HCT116 (cell line): ENCODE measurements at regions not wholly inside any gene's neighbourhood (a gene's known extent, or its start where the extent isn't known, plus 50 kb on each side); places are given as distances from the start of the nearest gene placed in this dataset.

Experiments used
- ATAC-seq: fragments of 200-7000 bp; cut with Tn5 transposase; 2 replicates; pipeline ENCODE4 v1.9.1; 2020; ENCODE audit warnings: mild to moderate bottlenecking, moderate library complexity
- BruUV-seq: library from RNA; stranded (reverse); fragments of 400-500 nt; replicated peaks from 2 replicates; lab custom pipeline; 2021; lab: Mats Ljungman, UMichigan
- CTCF ChIA-PET: fragments of 300-600 bp; sonication (Branson Sonifier 250); formaldehyde crosslinking; loops from one replicate; lab custom pipeline; 2021; ENCODE audit warnings: antibody characterized with exemption; lab: Charles Lee
- POLR2A ChIA-PET: fragments of 300-600, 350-600 bp; sonication (Branson Sonifier 250); formaldehyde crosslinking; loops from one replicate; lab custom pipeline; 2021; ENCODE audit warnings: antibody characterized with exemption; lab: Charles Lee
- RAD21 ChIA-PET, 2 experiments: fragments of 300-600 bp; sonication (Branson Sonifier 250); formaldehyde crosslinking; loops; one replicate each; lab custom pipeline; 2023; ENCODE audit warnings: low total read pairs in 2 of 2; ENCODE audit not compliant: uncharacterized antibody in 2 of 2, unreplicated experiment in 2 of 2, low non-redundant PET in 1 of 2; lab: Charles Lee
- DNase-seq: peaks from one replicate; pipeline ENCODE4 v3.0.0-alpha.2; 2010; ENCODE audit warnings: low read depth, low spot score
- H2AFZ ChIP-seq: fragments of 200-600 bp; shearing (Covaris generic), sonication (generic); 2 replicates; pipeline ENCODE4 v1.6.1; 2017; ENCODE audit warnings: low read depth, mixed run types, mixed read lengths, antibody characterized with exemption, low read length; ENCODE audit not compliant: poor library complexity, severe bottlenecking
- H3K27ac ChIP-seq: 2 replicates; pipeline ENCODE4 v1.5.1; 2012; ENCODE audit warnings: low read depth, low read length
- H3K27me3 ChIP-seq: fragments of 200-600 bp; sonication (generic); 2 replicates; pipeline ENCODE4 v1.6.1; 2016; ENCODE audit warnings: mixed run types, low read length, mixed read lengths; ENCODE audit not compliant: insufficient read depth
- H3K36me3 ChIP-seq, 2 experiments: fragments of 200-500 bp in 1 of 2; fragments of 200-600 bp in 1 of 2; sonication (Bioruptor generic) in 1 of 2; sonication (generic) in 1 of 2; 2 replicates each; pipeline versions ENCODE4 v1.5.1 to v1.6.1; 2014 to 2016; ENCODE audit warnings: low read length in 2 of 2, inconsistent platforms in 1 of 2, mixed read lengths in 1 of 2, mixed run types in 1 of 2; ENCODE audit not compliant: insufficient read depth in 2 of 2, control insufficient read depth in 1 of 2
- H3K4me1 ChIP-seq, 2 experiments: fragments of 200-600 bp in 1 of 2; sonication (generic) in 1 of 2; 2 replicates each; pipeline versions ENCODE4 v1.5.1 to v1.6.1; 2012 to 2017; ENCODE audit warnings: low read length in 2 of 2, inconsistent platforms in 1 of 2, mild to moderate bottlenecking in 1 of 2, mixed read lengths in 1 of 2, mixed run types in 1 of 2, moderate library complexity in 1 of 2; ENCODE audit not compliant: insufficient read depth in 2 of 2, control insufficient read depth in 1 of 2
- H3K4me2 ChIP-seq: fragments of 200-600 bp; sonication (generic); 2 replicates; pipeline ENCODE4 v1.6.1; 2017; ENCODE audit warnings: mixed run types, low read length, mixed read lengths
- H3K4me3 ChIP-seq, 2 experiments: fragments of 200-600 bp in 1 of 2; sonication (generic) in 1 of 2; replicated peaks in 1 of 2; 2 replicates each; pipeline ENCODE4 v1.5.1; 2011 to 2016; ENCODE audit warnings: low read length in 2 of 2, control low read depth in 1 of 2, low read depth in 1 of 2, mild to moderate bottlenecking in 1 of 2, mixed read lengths in 1 of 2, mixed run types in 1 of 2
- H3K79me2 ChIP-seq: fragments of 200-600 bp; sonication (generic); 2 replicates; pipeline ENCODE4 v1.6.1; 2017; ENCODE audit warnings: mild to moderate bottlenecking, mixed run types, low read length, moderate library complexity, mixed read lengths; ENCODE audit not compliant: insufficient read depth
- H3K9ac ChIP-seq: fragments of 200-600 bp; sonication (generic); 2 replicates; pipeline ENCODE4 v1.6.1; 2016; ENCODE audit warnings: low read length, mixed read lengths
- H3K9me2 ChIP-seq: fragments of 200-600 bp; sonication (generic), shearing (Covaris generic); 2 replicates; pipeline ENCODE4 v1.6.1; 2017; ENCODE audit warnings: mixed run types, mild to moderate bottlenecking, moderate library complexity; ENCODE audit not compliant: insufficient read depth
- H3K9me3 ChIP-seq, 2 experiments: fragments of 200-500 bp in 1 of 2; fragments of 200-600 bp in 1 of 2; sonication (Bioruptor generic) in 1 of 2; sonication (generic) in 1 of 2; 2 replicates each; pipeline ENCODE4 v1.6.1; 2014 to 2017; ENCODE audit warnings: low read length in 2 of 2, mixed read lengths in 2 of 2, inconsistent platforms in 1 of 2, low read depth in 1 of 2, mild to moderate bottlenecking in 1 of 2, mixed run types in 1 of 2, moderate library complexity in 1 of 2; ENCODE audit not compliant: control insufficient read depth in 1 of 2, insufficient read depth in 1 of 2
- H4K20me1 ChIP-seq: fragments of 200-600 bp; sonication (generic), shearing (Covaris generic); 2 replicates; pipeline ENCODE4 v1.6.1; 2017; ENCODE audit warnings: mixed run types, mild to moderate bottlenecking, moderate library complexity; ENCODE audit not compliant: insufficient read depth
- CBX3 ChIP-seq: IDR thresholded peaks from 2 replicates; pipeline ENCODE4 v1.6.1; 2012; ENCODE audit warnings: low read depth
- CEBPB ChIP-seq: IDR thresholded peaks from 2 replicates; pipeline ENCODE4 v1.6.1; 2012; ENCODE audit warnings: low read depth
- EGR1 ChIP-seq: IDR thresholded peaks from 2 replicates; pipeline ENCODE4 v1.6.1; 2012; ENCODE audit warnings: low read depth
- EZH2 ChIP-seq: fragments of 200-600 bp; sonication (generic); IDR thresholded peaks from 2 replicates; pipeline ENCODE4 v1.6.1; 2017; ENCODE audit warnings: antibody characterized with exemption, mixed run types
- JUND ChIP-seq: IDR thresholded peaks from 2 replicates; pipeline ENCODE4 v1.6.1; 2012
- POLR2A ChIP-seq: IDR thresholded peaks from 2 replicates; pipeline ENCODE4 v1.7.0; 2011; ENCODE audit warnings: borderline replicate concordance; ENCODE audit not compliant: insufficient read depth, insufficient read length; ENCODE audit errors: extremely low read depth
- SP1 ChIP-seq: IDR thresholded peaks from 2 replicates; pipeline ENCODE4 v1.6.1; 2012; ENCODE audit warnings: low read depth
- SRF ChIP-seq: IDR thresholded peaks from 2 replicates; pipeline ENCODE4 v1.6.1; 2012; ENCODE audit warnings: low read depth
- YY1 ChIP-seq: IDR thresholded peaks from 2 replicates; pipeline ENCODE4 v1.6.1; 2011; ENCODE audit warnings: low read length, low read depth, moderate library complexity, mild to moderate bottlenecking; ENCODE audit not compliant: insufficient replicate concordance; ENCODE audit errors: extremely low read depth
- ZFX ChIP-seq: fragments of 450-650 bp; IDR thresholded peaks from 2 replicates; pipeline ENCODE4 v1.6.1; 2017
- intact Hi-C: fragments of 100-400 bp; cut with micrococcal nuclease; formaldehyde crosslinking; loops from 2 replicates; pipeline ENCODE4 v1.10.0; 2022
- TF ChIP-seq, protein P1 (sequence below): IDR thresholded peaks from 2 replicates; pipeline ENCODE4 v1.6.1; 2012
- TF ChIP-seq, protein P2 (sequence below): IDR thresholded peaks from 2 replicates; pipeline ENCODE4 v1.6.1; 2012
- TF ChIP-seq, protein P3 (sequence below): IDR thresholded peaks from 2 replicates; pipeline ENCODE4 v1.6.1; 2011; ENCODE audit warnings: mild to moderate bottlenecking, low read length, moderate library complexity; ENCODE audit not compliant: insufficient replicate concordance; ENCODE audit errors: extremely low read depth

DNA sequence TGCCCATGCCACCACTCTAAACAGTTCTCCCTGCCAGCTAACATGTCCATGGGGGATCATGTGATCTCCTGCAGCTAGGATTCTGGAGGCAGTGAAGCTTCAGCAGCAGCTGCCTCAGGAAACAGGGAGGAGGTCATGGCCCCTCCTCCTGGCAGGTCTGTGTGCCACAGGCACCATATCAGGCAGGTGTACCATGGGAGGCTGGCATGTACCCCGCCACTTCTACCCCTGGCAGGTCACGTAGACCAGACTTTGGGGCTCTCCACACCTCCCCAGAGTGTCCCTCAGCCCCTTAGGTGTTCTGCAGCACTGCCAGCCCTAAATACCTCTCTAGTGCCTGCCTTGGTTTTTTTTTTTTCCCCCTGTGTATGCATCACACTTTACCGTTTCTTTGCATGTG is 110.5 kb upstream of the FAM47C start:
- no peak overlapping the region for H3K4me2 ChIP-seq
- no peak for ATAC-seq
- POLR2A ChIA-PET = no interaction called here
- H3K36me3 ChIP-seq = no peaks in the 10 kb centered on the region
- CTCF ChIA-PET = no interaction called here
- H3K4me1 ChIP-seq = no peaks in the 10 kb centered on the region
- BruUV-seq = no TSS peak
- DNase-seq = no peak
- H3K4me3 ChIP-seq = no peak overlapping the region
- H3K27me3 ChIP-seq = no peaks in the 10 kb centered on the region
- no peak overlapping the region for H3K27ac ChIP-seq
- H3K9me3 ChIP-seq = no peaks in the 10 kb centered on the region
- RAD21 ChIA-PET = no interaction called here
- no peak overlapping the region for H2AFZ ChIP-seq
- intact Hi-C loops = no loop called here
- no peaks in the 10 kb centered on the region for H4K20me1 ChIP-seq
- H3K9me2 ChIP-seq = no peaks in the 10 kb centered on the region
- H3K79me2 ChIP-seq = no peaks in the 10 kb centered on the region
- no peak overlapping the region for H3K9ac ChIP-seq
- TF ChIP-seq, protein P1, sequence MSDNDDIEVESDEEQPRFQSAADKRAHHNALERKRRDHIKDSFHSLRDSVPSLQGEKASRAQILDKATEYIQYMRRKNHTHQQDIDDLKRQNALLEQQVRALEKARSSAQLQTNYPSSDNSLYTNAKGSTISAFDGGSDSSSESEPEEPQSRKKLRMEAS = no peak
- TF ChIP-seq CEBPB (no peak), CBX3 (no peak), EZH2 (no peak), POLR2A (no peak), SRF (no peak), ZFX (no peak), YY1 (no peak), JUND (no peak), EGR1 (no peak), SP1 (no peak)
- TF ChIP-seq, protein P2, sequence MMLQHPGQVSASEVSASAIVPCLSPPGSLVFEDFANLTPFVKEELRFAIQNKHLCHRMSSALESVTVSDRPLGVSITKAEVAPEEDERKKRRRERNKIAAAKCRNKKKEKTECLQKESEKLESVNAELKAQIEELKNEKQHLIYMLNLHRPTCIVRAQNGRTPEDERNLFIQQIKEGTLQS = no peak
- TF ChIP-seq, protein P3, sequence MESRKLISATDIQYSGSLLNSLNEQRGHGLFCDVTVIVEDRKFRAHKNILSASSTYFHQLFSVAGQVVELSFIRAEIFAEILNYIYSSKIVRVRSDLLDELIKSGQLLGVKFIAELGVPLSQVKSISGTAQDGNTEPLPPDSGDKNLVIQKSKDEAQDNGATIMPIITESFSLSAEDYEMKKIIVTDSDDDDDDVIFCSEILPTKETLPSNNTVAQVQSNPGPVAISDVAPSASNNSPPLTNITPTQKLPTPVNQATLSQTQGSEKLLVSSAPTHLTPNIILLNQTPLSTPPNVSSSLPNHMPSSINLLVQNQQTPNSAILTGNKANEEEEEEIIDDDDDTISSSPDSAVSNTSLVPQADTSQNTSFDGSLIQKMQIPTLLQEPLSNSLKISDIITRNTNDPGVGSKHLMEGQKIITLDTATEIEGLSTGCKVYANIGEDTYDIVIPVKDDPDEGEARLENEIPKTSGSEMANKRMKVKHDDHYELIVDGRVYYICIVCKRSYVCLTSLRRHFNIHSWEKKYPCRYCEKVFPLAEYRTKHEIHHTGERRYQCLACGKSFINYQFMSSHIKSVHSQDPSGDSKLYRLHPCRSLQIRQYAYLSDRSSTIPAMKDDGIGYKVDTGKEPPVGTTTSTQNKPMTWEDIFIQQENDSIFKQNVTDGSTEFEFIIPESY = no peak
